Thymus (tissue), 11 donors: ENCODE measurements at regions not wholly inside any gene's neighbourhood (a gene's known extent, or its start where the extent isn't known, plus 50 kb on each side); places are given as distances from the start of the nearest gene placed in this dataset.

Experiments used
- DNase-seq, 9 donors: peaks; one replicate each; pipeline ENCODE4 v3.0.0-alpha.2; 2013; ENCODE audit warnings: low spot score in 9 of 9, low read depth in 6 of 9, missing footprints in 1 of 9
- H3K27ac ChIP-seq, 2 donors: one replicate each; pipeline ENCODE4 v1.5.1; 2013; ENCODE audit warnings: control low read depth in 1 of 2, low read depth in 1 of 2, low read length in 1 of 2, mild to moderate bottlenecking in 1 of 2, moderate library complexity in 1 of 2
- H3K27me3 ChIP-seq, 2 donors: one replicate each; pipeline ENCODE4 v1.5.1; 2013; ENCODE audit warnings: low read length in 1 of 2; ENCODE audit not compliant: control insufficient read depth in 2 of 2, insufficient read depth in 1 of 2
- H3K36me3 ChIP-seq, 2 donors: one replicate each; pipeline ENCODE4 v1.5.1; 2013; ENCODE audit warnings: low read length in 1 of 2, mild to moderate bottlenecking in 1 of 2, moderate library complexity in 1 of 2; ENCODE audit not compliant: control insufficient read depth in 2 of 2, insufficient read depth in 2 of 2
- H3K4me1 ChIP-seq, 2 donors: one replicate each; pipeline ENCODE4 v1.5.1; 2013; ENCODE audit warnings: low read length in 2 of 2; ENCODE audit not compliant: control insufficient read depth in 2 of 2, insufficient read depth in 2 of 2
- H3K4me3 ChIP-seq, 2 donors: one replicate each; pipeline ENCODE4 v1.5.1; 2013; ENCODE audit warnings: low read length in 2 of 2, control low read depth in 1 of 2, mild to moderate bottlenecking in 1 of 2
- H3K9me3 ChIP-seq, 2 donors: one replicate each; pipeline ENCODE4 v1.5.1; 2013; ENCODE audit warnings: low read length in 1 of 2, mild to moderate bottlenecking in 1 of 2; ENCODE audit not compliant: control insufficient read depth in 2 of 2, insufficient read depth in 1 of 2
- WGBS: extraction: QIAGEN DNeasy Blood & Tissue Kit; methylation state at CpG from one replicate; pipeline ENCODE4 v1.1.7; 2013; 5-methylcytosine and 5-hydroxymethylcytosine counted together
- donor health status: healthy.

DNA sequence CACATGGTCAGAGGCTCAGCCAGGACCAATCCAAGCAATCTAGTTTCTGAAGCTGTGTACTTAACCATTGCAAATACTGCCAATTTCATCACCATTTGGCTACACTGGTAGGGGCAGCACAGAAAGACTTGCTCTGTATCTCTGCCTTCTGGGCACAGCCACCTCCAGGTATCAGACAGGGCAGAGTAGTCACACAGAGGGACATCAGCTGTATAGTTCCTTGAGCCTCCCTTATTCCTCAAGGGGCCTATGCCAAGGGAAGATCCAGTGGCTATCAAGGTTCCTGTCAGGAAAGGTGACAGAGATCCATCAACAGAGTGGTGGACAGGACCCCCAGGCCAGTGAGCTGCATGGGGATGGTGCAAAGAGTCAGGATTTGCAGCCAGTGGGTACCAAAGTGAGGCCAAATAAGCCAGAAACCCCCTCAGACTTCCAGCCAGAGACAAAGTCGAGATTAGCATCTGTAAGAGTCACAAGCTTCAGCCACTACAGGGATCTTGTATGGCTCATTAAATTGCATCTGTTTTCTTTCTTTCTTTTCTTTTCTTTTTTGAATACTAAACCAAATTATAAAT is 381.6 kb upstream of the CPEB2 start:
- no peak overlapping the region for H3K4me3 ChIP-seq
- DNase-seq, result no peak
- H3K4me1 ChIP-seq, result no peaks in the 10 kb centered on the region
- H3K27ac ChIP-seq, result no peak overlapping the region
- H3K27me3 ChIP-seq, result no peaks in the 10 kb centered on the region
- WGBS, result 80% methylated on average over 1 of the region's 1 CpG
- H3K9me3 ChIP-seq, result no peaks in the 10 kb centered on the region
- H3K36me3 ChIP-seq, result no peaks in the 10 kb centered on the region

- no peaks in the 10 kb centered on the region for H3K9me3 ChIP-seq
- H3K4me1 ChIP-seq, result no peaks in the 10 kb centered on the region
- DNase-seq, result no peak
- WGBS, result 93% methylated on average over 7 of the region's 7 CpGs
- H3K27me3 ChIP-seq, result no peaks in the 10 kb centered on the region
- no peak overlapping the region for H3K4me3 ChIP-seq
- H3K27ac ChIP-seq, result no peak overlapping the region
- no peaks in the 10 kb centered on the region for H3K36me3 ChIP-seq
These were observed 380.4 kb upstream of the CPEB2 start for GRCh38 chr4:14621731-14622463.

GRCh38 chr4:14627038-14627437 is 375.2 kb upstream of the CPEB2 start:
- Histone ChIP-seq H3K27ac (no peak overlapping the region), H3K9me3 (no peaks in the 10 kb centered on the region), H3K27me3 (no peaks in the 10 kb centered on the region), H3K4me3 (no peak overlapping the region), H3K4me1 (no peaks in the 10 kb centered on the region), H3K36me3 (no peaks in the 10 kb centered on the region)
- 93% methylated on average over 5 of the region's 5 CpGs for WGBS
- DNase-seq, result no peak

DNA sequence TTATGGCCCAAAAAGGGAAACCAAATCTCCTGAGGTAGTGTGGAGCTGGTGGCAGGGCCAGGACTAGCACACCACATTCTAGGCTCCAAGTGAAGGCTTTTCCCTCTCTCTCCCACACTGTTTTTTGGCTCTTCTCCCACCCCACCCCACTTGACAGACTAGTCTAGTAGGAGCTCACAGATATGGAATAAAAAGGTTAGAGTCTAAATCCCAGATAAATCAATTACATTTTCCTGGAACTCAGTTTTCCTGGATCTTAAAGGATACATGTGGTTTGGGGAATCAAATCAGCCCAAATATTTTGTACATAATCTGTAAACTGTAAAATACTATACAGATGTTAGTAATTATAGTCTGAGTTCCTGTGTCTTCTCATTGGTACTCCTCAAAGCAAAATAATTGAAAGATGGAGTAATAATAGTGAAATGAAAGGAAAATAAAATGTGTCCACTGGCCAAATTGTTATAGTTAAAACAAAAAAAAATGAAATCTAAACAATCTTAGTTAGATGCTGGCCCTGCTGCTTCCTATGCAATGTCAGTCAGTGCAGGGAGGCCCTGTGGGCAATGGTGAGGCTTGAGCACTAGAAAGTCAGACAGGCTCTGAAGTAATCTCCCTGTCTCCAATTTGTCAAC is 370.4 kb upstream of the CPEB2 start:
- no peaks in the 10 kb centered on the region for H3K27me3 ChIP-seq

DNA sequence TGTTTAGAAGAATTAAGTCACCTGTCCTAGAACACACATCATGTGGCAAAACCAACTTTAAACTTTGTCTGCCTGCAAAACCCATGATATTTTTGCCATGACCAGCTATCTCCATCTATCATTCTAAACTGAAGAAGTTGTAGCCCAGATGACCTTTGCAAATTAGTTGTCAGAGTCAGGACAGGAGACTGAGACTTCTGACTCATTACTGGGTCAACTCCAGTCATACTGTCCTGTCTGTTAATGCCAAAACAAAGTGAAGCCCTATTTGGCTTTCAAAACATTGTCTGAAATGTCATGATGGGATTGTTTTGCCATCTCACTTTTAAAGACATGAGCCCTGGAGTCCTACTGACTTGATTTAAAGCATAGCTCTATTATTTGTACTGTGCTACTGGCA is 365.7 kb upstream of the CPEB2 start:
- H3K9me3 ChIP-seq, result no peaks in the 10 kb centered on the region
- DNase-seq, result no peak
- no peak overlapping the region for H3K4me3 ChIP-seq
- no peaks in the 10 kb centered on the region for H3K4me1 ChIP-seq
- H3K27ac ChIP-seq, result no peak overlapping the region
- H3K36me3 ChIP-seq, result no peaks in the 10 kb centered on the region
- H3K27me3 ChIP-seq, result no peaks in the 10 kb centered on the region

More for the DNA sequence above, 370.4 kb upstream of the CPEB2 start:
- H3K36me3 ChIP-seq, result no peaks in the 10 kb centered on the region
- DNase-seq, result no peak
- H3K27ac ChIP-seq, result no peak overlapping the region
- no peak overlapping the region for H3K4me3 ChIP-seq
- H3K9me3 ChIP-seq, result no peaks in the 10 kb centered on the region
- no peaks in the 10 kb centered on the region for H3K4me1 ChIP-seq

DNA sequence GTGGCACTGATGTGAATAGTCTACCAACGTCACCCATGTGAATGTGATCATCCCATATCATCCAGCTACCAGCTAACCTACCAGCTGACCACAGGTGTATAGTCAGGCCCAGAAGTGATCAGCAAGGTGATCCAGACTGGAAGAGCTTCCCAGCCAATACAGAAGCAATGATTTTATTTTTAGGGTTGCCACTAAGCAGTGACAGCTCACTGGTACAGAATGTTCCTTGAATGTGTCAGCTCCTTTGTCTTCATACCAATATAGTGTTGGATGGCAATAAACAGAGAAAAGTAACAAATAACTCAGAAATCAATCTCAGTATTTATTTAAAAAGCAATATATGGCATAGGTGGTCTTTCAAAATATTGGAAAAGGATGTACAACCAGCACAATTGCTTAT is 361.8 kb upstream of the CPEB2 start:
- WGBS, result 98% methylated on average over 1 of the region's 1 CpG
- DNase-seq, result no peak
- H3K27me3 ChIP-seq, result no peaks in the 10 kb centered on the region
- H3K4me3 ChIP-seq, result no peak overlapping the region
- H3K36me3 ChIP-seq, result no peaks in the 10 kb centered on the region
- no peaks in the 10 kb centered on the region for H3K4me1 ChIP-seq
- H3K27ac ChIP-seq, result no peak overlapping the region
- no peaks in the 10 kb centered on the region for H3K9me3 ChIP-seq

GRCh38 chr4:14641871-14642270 is 360.4 kb upstream of the CPEB2 start:
- DNase-seq, result no peak
- Histone ChIP-seq H3K27me3 (no peaks in the 10 kb centered on the region), H3K4me1 (no peaks in the 10 kb centered on the region), H3K36me3 (no peaks in the 10 kb centered on the region), H3K27ac (no peak overlapping the region), H3K9me3 (no peaks in the 10 kb centered on the region), H3K4me3 (no peak overlapping the region)
- 88% methylated on average over 2 of the region's 2 CpGs for WGBS

DNA sequence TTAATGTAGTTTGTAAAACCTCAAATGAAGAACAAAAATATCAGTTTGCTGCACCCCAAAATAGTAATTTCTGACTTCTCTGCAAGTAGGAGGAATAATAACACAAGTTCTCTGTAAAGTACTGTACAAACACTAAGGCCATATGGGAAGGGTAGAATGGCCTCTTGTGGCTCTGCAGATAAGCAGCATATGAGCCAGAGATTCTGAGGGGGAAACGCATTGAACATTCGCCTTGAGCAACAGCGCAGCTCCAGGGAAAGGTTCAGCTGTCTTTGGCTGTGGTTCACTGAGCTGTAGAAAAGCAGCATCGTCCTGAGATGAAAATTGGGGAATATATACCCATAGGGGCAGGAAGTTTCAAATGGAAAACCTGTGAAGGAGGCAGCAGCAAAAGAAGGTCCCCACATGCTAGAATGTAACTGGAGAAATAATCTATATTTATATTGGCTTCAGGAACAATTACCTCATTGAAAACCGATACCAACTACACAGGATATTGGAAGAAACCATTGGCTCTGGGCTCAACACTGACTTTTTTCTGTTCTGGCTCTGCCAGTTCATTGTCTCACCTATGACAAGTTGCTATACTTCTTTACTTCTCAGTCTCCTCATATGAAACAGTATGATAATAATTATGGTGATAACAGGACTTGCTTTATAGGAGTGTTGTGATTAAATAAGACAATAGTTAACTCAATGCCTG is 357.6 kb upstream of the CPEB2 start:
- Histone ChIP-seq H3K4me3 (no peak overlapping the region), H3K36me3 (no peaks in the 10 kb centered on the region), H3K4me1 (no peaks in the 10 kb centered on the region), H3K27ac (no peak overlapping the region), H3K9me3 (no peaks in the 10 kb centered on the region), H3K27me3 (no peaks in the 10 kb centered on the region)
- DNase-seq, result no peak
- 87% methylated on average over 5 of the region's 5 CpGs for WGBS

GRCh38 chr4:14646831-14647230 is 355.4 kb upstream of the CPEB2 start:
- Histone ChIP-seq H3K9me3 (no peaks in the 10 kb centered on the region), H3K4me3 (no peak overlapping the region), H3K4me1 (no peaks in the 10 kb centered on the region), H3K27me3 (no peaks in the 10 kb centered on the region), H3K36me3 (no peaks in the 10 kb centered on the region), H3K27ac (no peak overlapping the region)
- 99% methylated on average over 1 of the region's 1 CpG for WGBS
- no peak for DNase-seq
